HG02938 (cell line): ENCODE measurements at regions not wholly inside any gene's neighbourhood (a gene's known extent, or its start where the extent isn't known, plus 50 kb on each side); places are given as distances from the start of the nearest gene placed in this dataset.

Experiments used
- ATAC-seq: cut with Tn5 transposase; IDR thresholded peaks from one replicate; pipeline ENCODE4 v1.9.1; 2021; ENCODE audit warnings: mild to moderate bottlenecking, moderate library complexity; ENCODE audit not compliant: unreplicated experiment

DNA sequence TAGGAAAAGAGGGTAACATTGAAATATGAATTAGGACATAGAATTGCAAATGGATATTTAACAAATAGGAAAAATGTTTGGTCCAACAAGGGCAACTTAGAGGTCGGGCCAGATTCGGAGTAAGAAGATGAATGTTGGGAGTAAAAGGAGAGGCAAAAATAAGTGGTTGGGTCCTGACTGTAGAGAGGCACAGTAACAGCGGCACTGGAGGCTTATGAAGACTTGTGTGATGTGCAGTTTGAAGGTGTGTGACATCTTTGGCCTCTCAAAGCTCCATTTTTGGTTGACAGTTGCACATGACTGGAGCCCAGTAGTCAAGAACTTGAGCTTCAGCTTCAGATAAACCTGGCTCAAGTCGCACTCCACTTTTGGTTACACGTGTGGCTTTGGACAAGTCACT lies 109.9 kb upstream of the PAXBP1 start:
- ATAC-seq: no peak

GRCh38 chr21:32884062-32884461 lies 112.5 kb upstream of the PAXBP1 start:
- ATAC-seq: no peak

DNA sequence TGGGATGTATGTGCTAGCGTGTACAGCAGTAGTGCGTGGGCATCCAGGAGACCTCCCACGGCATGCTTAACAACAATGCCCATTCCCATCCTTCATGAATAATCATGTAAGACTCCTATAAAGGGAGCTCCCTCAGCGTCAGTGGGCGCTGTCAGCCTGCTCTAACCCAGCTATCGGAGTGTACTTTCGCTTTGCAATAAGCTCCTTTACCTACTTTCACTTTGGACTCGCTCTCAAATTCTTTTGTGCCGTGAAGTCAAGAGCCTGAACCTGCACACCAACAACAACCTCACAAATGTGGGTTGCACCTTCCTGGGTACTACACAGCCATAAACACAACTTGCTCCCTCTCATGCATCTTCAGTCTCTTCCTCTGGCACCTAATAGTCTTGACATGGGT lies 114.8 kb upstream of the PAXBP1 start:
- no peak for ATAC-seq

- no peak for ATAC-seq
Measured at GRCh38 chr21:32887026-32887425, 115.5 kb upstream of the PAXBP1 start.

GRCh38 chr21:32888971-32889370 lies 117.4 kb upstream of the PAXBP1 start:
- no peak for ATAC-seq

DNA sequence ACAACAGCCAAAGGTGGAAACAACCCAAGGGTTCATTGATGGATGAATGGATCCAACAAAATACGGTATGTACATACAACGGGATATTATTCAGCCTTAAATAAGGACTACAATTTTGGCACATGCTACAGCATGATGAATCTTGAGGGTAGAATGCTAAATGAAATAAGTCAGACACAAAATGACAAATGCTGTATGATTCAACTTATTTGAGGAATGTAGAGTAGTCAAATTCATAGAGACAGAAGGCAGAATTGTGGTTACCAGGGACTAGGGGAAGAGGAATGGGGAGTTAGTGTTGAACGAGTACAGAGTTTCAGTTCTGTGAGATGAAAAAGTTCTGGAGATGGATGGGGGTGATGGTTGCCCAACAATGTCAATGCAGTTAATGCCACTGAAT lies 118.0 kb upstream of the PAXBP1 start:
- no peak for ATAC-seq

GRCh38 chr21:32894321-32894720 lies 122.8 kb upstream of the PAXBP1 start:
- ATAC-seq: no peak

DNA sequence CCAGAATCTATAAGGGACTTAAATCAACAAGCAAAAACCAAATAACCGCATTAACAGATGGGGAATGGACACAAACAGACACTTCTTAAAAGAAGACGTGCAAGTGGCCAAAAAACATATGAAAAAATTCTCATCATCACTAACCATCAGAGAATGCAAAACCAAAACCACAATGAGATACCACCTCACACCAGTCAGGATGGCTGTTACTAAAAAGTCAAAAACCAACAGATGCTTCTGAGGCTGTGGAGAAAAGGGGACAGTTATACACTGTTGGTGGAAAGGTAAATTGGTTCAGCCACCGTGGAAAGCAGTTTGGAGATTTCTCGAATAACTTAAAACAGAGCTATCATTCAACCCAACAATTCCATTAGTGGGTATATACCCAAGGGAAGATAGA lies 124.9 kb upstream of the OLIG2 start:
- ATAC-seq: no peak

- ATAC-seq: no peak
Measured at GRCh38 chr21:32907521-32907920, 118.2 kb upstream of the OLIG2 start.

DNA sequence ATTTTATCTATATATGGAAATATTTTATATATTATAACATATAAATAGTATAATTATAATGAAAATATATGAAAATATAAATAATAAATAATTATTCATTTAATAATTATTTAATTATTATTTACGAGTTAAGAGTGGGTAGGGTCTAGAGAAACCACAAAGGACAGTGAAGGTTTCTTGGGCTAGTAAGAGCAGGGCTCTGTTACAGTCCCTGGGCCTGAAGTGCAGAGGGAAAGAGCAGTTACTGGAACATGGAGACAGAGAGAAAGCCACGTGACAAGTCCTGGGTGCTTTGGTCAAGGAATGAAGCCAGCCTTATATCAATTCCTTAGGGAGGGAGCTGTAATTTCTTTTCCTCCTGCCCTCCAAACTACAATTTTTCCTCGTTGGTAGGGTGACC lies 117.2 kb upstream of the OLIG2 start:
- no peak for ATAC-seq

DNA sequence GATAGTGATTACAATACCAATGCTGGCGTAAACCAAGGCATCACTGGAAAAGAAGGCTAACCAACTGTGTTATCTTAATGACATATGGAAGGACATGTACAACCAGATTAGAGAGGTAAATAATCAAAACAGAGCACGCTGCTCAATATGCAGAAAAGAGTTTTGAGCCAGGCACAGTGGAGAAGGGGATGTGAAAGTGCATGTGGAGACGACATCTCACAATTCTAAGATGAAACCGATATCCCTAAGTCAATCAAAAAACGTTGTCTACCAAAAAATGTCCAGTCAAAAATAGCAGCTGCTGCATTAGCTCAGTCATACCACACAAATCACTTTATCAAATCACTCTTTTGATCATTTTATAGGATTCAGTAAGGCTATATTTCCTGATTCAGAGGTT lies 116.3 kb upstream of the OLIG2 start:
- no peak for ATAC-seq

DNA sequence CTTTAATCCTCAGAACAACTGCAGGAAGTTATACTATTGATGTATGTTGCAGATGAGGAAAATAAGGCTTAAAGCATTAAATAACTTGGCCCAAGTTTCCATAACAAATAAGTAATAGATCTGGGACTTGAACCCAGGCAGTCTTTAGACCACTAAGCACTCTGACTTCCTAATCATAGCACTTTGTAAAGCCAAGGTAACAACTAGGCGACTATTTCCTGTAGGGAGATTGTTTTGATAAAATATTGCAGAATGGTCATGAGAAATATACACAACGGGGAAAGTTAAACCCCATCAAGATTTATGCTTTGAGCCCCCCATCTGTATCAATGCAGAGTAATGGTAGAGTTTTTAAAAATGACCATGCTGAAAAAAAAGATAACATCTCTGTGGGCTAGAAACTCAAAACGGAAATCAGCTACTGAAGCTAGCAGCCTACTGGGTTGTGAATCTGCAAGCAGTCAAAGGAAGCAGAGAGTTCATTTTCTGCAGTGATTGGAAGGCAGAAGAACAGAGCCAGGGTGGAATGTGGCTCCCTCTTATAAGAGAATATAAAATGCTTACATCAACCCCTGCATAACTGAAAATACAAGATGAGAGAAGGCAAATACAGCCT lies 111.2 kb upstream of the OLIG2 start:
- no peak for ATAC-seq

GRCh38 chr21:32915099-32915498 lies 110.6 kb upstream of the OLIG2 start:
- no peak for ATAC-seq

DNA sequence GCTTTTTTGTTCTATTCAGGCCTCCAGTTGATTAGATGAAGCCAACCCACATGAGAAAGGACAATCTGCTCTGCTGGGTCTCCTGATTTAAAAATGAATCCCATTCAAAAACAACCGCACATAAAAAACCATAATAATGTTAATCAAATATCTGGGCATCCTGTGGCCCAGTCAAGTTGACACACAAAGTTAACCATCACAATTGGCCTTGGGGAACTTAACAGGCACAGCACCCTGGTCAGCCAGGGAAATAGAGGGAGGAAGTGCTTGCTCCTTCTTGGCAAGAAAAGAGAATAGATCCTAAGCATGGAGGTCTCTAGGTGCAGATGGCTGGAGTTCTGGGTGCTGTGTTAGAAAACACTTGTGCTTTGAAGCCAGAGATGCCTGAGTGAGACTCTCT lies 109.6 kb upstream of the OLIG2 start:
- no peak for ATAC-seq

- ATAC-seq: no peak
Measured at GRCh38 chr21:32916522-32917099, 109.1 kb upstream of the OLIG2 start.

DNA sequence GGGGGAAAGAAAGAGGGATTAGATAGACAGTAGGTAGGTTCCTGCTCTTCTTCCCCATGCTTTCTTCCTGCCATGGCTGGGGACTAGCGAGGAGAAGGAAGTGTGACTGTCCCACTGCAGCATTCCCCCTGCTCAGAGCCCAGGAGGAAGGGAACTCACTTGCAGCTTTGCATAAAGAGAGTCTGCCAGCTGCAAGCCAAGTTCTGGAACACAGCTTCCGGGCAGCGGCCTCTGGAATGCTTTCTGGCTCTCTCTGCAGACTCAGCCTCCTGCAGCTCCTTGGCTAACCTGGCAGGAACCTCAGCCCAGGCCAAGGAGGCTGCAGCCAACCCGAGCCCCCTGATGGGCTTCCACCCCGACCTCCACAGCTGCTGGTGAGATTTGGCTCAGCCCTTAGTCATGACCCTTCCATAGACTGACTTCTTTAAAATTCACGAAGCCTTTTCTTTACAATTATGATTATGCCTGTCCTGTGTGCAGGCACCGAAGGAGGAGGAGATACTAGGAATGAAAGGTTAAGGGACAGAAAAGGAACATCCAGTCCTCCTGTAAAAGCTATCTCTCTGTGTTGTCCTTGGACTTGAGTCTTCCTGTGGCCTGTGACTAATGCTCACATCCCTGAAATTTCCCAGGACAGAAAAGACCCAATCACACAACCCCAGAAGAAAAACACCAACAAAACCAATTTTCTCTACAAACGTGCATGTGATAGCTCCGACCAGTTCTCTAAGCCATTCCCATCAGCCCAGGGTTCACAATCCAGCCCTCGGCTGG lies 108.2 kb upstream of the OLIG2 start:
- ATAC-seq: no peak

DNA sequence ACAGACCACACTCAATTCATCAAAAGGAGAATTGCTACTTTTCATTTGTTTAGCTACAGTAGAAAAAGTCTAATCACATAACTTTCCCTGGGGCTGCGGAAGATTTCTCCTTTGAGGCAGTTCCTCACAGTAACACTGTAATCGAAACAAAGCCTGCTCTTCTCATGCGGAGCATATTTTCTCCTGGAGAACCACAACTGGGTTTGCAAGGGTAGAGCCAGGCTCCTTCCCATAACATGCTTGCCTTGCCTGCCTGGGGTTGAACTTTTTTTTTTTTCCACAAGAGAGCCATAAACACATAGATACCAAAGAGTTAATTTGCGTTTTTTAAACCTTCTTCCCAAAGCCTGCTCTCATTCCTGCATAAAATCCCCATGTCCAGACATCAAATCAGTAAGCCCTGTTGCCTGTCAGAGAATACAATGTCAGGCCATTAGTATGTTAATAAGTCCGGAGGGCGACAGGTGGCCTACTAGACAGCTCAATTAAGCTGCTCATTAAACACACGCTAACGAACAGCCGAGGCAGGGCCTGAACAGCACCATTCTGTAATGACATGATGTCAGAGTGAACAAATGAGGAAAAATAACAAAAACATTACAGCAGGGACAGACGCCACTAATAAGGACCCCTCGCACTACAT lies 107.1 kb upstream of the OLIG2 start:
- no peak for ATAC-seq

- ATAC-seq: no peak
Measured at GRCh38 chr21:32920474-32920873, 105.3 kb upstream of the OLIG2 start.

DNA sequence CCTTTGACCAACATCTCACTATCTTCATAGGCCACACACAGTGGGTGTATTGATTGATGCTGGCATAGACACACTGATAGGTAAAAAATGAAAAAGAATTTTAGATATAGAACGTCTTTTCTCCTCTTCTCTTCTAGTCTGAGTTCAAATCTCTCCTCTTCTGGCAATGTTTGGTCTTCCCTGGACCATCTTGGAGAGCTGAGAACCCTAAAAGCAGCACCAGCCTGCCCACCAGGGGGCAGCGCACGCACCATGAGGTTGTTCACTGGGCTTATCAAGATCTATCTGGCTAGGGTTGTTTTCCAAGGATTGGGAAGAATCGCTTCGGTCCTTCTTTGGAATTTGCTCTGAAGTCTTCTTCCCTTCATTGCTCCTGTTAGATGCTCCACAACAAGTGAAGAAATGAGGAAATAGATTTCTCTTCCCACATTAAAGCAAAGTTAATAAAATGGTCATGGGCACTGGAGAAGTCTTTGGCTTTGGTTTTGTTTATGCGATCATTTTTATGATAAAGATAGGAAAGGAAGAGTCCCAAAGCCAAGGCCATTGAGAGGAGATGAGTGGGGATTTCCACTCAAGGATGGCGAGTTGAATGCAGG lies 104.0 kb upstream of the OLIG2 start:
- no peak for ATAC-seq

- ATAC-seq: no peak
Measured at GRCh38 chr21:32925098-32925497, 100.6 kb upstream of the OLIG2 start.

- peak; percentile 51 for ATAC-seq
Measured at GRCh38 chr21:32929633-32930038, 96.1 kb upstream of the OLIG2 start.

DNA sequence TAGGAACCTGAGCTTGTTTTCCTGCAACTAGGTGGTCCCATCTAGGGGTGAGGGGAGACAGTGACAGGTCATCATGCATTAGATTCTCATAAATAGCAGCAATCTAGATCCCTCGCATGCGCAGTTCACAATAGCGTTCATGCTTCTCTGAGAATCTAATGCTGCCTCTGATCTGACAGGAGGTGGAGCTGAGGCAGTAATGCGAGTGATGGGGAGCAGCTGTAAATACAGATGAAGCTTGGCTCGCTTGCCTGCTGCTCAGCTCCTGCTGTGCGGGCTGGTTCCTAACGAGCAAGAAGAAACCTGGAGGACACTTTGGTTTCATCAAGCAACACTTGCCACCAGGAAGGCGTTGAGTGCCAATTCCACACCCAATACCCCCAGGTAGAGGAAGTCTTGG lies 95.1 kb upstream of the OLIG2 start:
- no peak for ATAC-seq
